B cell (primary cell): ENCODE measurements at regions not wholly inside any gene's neighbourhood (a gene's known extent, or its start where the extent isn't known, plus 50 kb on each side); places are given as distances from the start of the nearest gene placed in this dataset.

Experiments used
- ATAC-seq: fragments of 200-7000 bp; cut with Tn5 transposase; one replicate; pipeline ENCODE4 v1.10.0; 2021; ENCODE audit warnings: low read depth, mild to moderate bottlenecking, moderate number of reproducible peaks, moderate library complexity
- CTCF ChIA-PET: fragments of 350-600 bp; sonication (Branson Sonifier 250); formaldehyde crosslinking; loops from one replicate; lab custom pipeline; 2021; ENCODE audit warnings: antibody characterized with exemption, inconsistent platforms; lab: Charles Lee
- POLR2A ChIA-PET: fragments of 350-600 bp; sonication (Branson Sonifier 250); formaldehyde crosslinking; loops from one replicate; lab custom pipeline; 2021; ENCODE audit warnings: antibody characterized with exemption; lab: Charles Lee
- DNase-seq: peaks from one replicate; pipeline ENCODE4 v3.0.0; 2013
- H2AFZ ChIP-seq: 2 replicates; pipeline ENCODE4 v1.6.1; 2012; ENCODE audit warnings: mild to moderate bottlenecking, low read depth, low read length; ENCODE audit not compliant: insufficient read depth, poor library complexity, severe bottlenecking
- H3K27ac ChIP-seq, 2 donors: 1 replicate in 1 of 2; 2 replicates in 1 of 2; pipeline ENCODE4 v1.5.1; 2012 to 2013; ENCODE audit warnings: low read length in 2 of 2, mild to moderate bottlenecking in 2 of 2, moderate library complexity in 1 of 2
- H3K27me3 ChIP-seq, 4 experiments: fragments of 200-600 bp in 1 of 4; sonication (generic) in 1 of 4; replicated peaks in 1 of 4; 1 replicate in 2 of 4; 2 replicates in 2 of 4; pipeline versions ENCODE4 v1.6.1 to v1.7.0; 2013 to 2016; ENCODE audit warnings: low read length in 3 of 4, mild to moderate bottlenecking in 2 of 4, mixed read lengths in 1 of 4, moderate library complexity in 1 of 4; ENCODE audit not compliant: insufficient read depth in 4 of 4, control insufficient read depth in 3 of 4; ENCODE audit errors: control extremely low read depth in 1 of 4
- H3K36me3 ChIP-seq, 2 experiments: replicated peaks in 1 of 2; 1 replicate in 1 of 2; 2 replicates in 1 of 2; pipeline versions ENCODE4 v1.6.1 to v1.7.1; 2013; ENCODE audit warnings: low read length in 1 of 2; ENCODE audit not compliant: insufficient read depth in 2 of 2, control insufficient read depth in 1 of 2; ENCODE audit errors: control extremely low read depth in 1 of 2, extremely low read depth in 1 of 2
- H3K4me1 ChIP-seq, 2 donors: fragments of 200-600 bp in 1 of 2; sonication (generic) in 1 of 2; 1 replicate in 1 of 2; 2 replicates in 1 of 2; pipeline versions ENCODE4 v1.5.1 to v1.6.1; 2013 to 2017; ENCODE audit warnings: low read length in 2 of 2; ENCODE audit not compliant: control insufficient read depth in 2 of 2, insufficient read depth in 2 of 2
- H3K4me2 ChIP-seq: replicated peaks from 2 replicates; pipeline ENCODE3; 2012; ENCODE audit warnings: mild to moderate bottlenecking, low read depth, low read length; ENCODE audit not compliant: poor library complexity, severe bottlenecking
- H3K4me3 ChIP-seq, 5 experiments: fragments of 200-600 bp in 1 of 5; sonication (generic) in 1 of 5; 1 replicate in 3 of 5; 2 replicates in 2 of 5; pipeline versions ENCODE4 v1.5.1 to v1.7.0; 2011 to 2016; ENCODE audit warnings: low read length in 4 of 5, mild to moderate bottlenecking in 4 of 5, low read depth in 2 of 5, control low read depth in 1 of 5, moderate library complexity in 1 of 5; ENCODE audit not compliant: insufficient read depth in 1 of 5; ENCODE audit errors: control extremely low read depth in 1 of 5, extremely low read depth in 1 of 5
- H3K79me2 ChIP-seq: fragments of 200-600 bp; sonication (generic); one replicate; pipeline ENCODE4 v1.6.0; 2016; ENCODE audit warnings: low read length; ENCODE audit not compliant: control insufficient read depth, insufficient read depth
- H3K9ac ChIP-seq: fragments of 200-600 bp; sonication (generic); 2 replicates; pipeline ENCODE4 v1.6.1; 2017; ENCODE audit warnings: mild to moderate bottlenecking, low read length, moderate library complexity
- H3K9me3 ChIP-seq, 3 donors: one replicate each; pipeline versions ENCODE4 v1.6.1 to v1.7.1; 2013; ENCODE audit warnings: low read length in 2 of 3; ENCODE audit not compliant: control insufficient read depth in 2 of 3, insufficient read depth in 1 of 3; ENCODE audit errors: control extremely low read depth in 1 of 3
- H4K20me1 ChIP-seq: 2 replicates; pipeline ENCODE4 v1.6.0; 2012; ENCODE audit warnings: mild to moderate bottlenecking, low read length; ENCODE audit not compliant: insufficient read depth, control insufficient read depth, poor library complexity, severe bottlenecking
- H3K27ac Mint-ChIP-seq: one replicate; pipeline ENCODE4 v1.8.0; 2021; ENCODE audit warnings: mixed read lengths
- H3K27me3 Mint-ChIP-seq: one replicate; pipeline ENCODE4 v1.8.0; 2021; ENCODE audit warnings: mixed read lengths
- H3K4me1 Mint-ChIP-seq: one replicate; pipeline ENCODE4 v1.8.0; 2021; ENCODE audit warnings: mixed read lengths
- H3K4me3 Mint-ChIP-seq: one replicate; pipeline ENCODE4 v1.8.0; 2021; ENCODE audit warnings: mixed read lengths
- H3K9me3 Mint-ChIP-seq: one replicate; pipeline ENCODE4 v1.8.0; 2022; ENCODE audit warnings: mixed read lengths; ENCODE audit not compliant: insufficient read depth
- CTCF ChIP-seq: fragments of 200-600 bp; IDR thresholded peaks from one replicate; pipeline ENCODE4 v1.8.0; 2022; ENCODE audit warnings: antibody characterized with exemption, mild to moderate bottlenecking
- EZH2 ChIP-seq: IDR thresholded peaks from 2 replicates; pipeline ENCODE4 v1.6.1; 2012; ENCODE audit warnings: borderline replicate concordance, low read depth, mild to moderate bottlenecking, moderate library complexity, low read length; ENCODE audit not compliant: insufficient read depth, poor library complexity, severe bottlenecking
- WGBS: methylation state at CpG from one replicate; pipeline ENCODE4 v1.1.5; 2013; ENCODE audit warnings: missing lambda C conversion rate; ENCODE audit not compliant: insufficient coverage; 5-methylcytosine and 5-hydroxymethylcytosine counted together
- intact Hi-C: fragments of 100-400 bp; cut with micrococcal nuclease; formaldehyde crosslinking; loops from one replicate; pipeline ENCODE4 v1.10.0; 2022

GRCh38 chr1:230536641-230537155 lies 105.6 kb upstream of the COG2 start:
- POLR2A ChIA-PET: no interaction called here
- H2AFZ ChIP-seq: no peak overlapping the region
- H3K9ac ChIP-seq: no peak overlapping the region
- no peak overlapping the region for H3K4me2 ChIP-seq
- H3K4me3 Mint-ChIP-seq: no peak overlapping the region
- H3K79me2 ChIP-seq: no peaks in the 10 kb centered on the region
- peaks cover 7% of the 10 kb centered on the region for H3K9me3 Mint-ChIP-seq
- no peak overlapping the region for H3K27ac Mint-ChIP-seq
- TF ChIP-seq CTCF (no peak), EZH2 (no peak)
- peaks cover 11% of the 10 kb centered on the region for H3K27me3 Mint-ChIP-seq
- CTCF ChIA-PET: no interaction called here
- no peak overlapping the region for H3K4me3 ChIP-seq
- H3K36me3 ChIP-seq: no peaks in the 10 kb centered on the region
- H4K20me1 ChIP-seq: no peaks in the 10 kb centered on the region
- peaks cover 0 to 3% (median 0%) of the 10 kb centered on the region in 4 experiments for H3K27me3 ChIP-seq
- DNase-seq (no peak), ATAC-seq (no peak)
- peaks cover 0 to 5% (median 0%) of the 10 kb centered on the region in 3 donors for H3K9me3 ChIP-seq
- 100% methylated on average over 1 of the region's 1 CpG for WGBS
- H3K27ac ChIP-seq: no peak overlapping the region
- no peaks in the 10 kb centered on the region for H3K4me1 Mint-ChIP-seq
- H3K4me1 ChIP-seq: no peaks in the 10 kb centered on the region
- intact Hi-C loops: no loop called here

- Histone ChIP-seq H3K27ac (no peak overlapping the region), H3K36me3 (no peaks in the 10 kb centered on the region), H3K79me2 (no peaks in the 10 kb centered on the region), H3K4me2 (no peak overlapping the region), H3K4me1 (no peaks in the 10 kb centered on the region), H2AFZ (no peak overlapping the region), H3K27me3 (peaks cover 0 to under 1% (median 0%) of the 10 kb centered on the region in 4 experiments), H3K9ac (no peak overlapping the region), H3K4me3 (no peak overlapping the region), H3K9me3 (peaks cover 0 to 5% (median 0%) of the 10 kb centered on the region in 3 donors), H4K20me1 (no peaks in the 10 kb centered on the region)
- no peak overlapping the region for H3K4me3 Mint-ChIP-seq
- peaks cover 22% of the 10 kb centered on the region for H3K27me3 Mint-ChIP-seq
- TF ChIP-seq CTCF: no peak
- TF ChIP-seq EZH2: no peak
- intact Hi-C loops: no loop called here
- no CpG with 5 or more reads among the region's 2 CpGs for WGBS
- DNase-seq (no peak), ATAC-seq (no peak)
- H3K4me1 Mint-ChIP-seq: no peaks in the 10 kb centered on the region
- CTCF ChIA-PET: no interaction called here
- peaks cover 9% of the 10 kb centered on the region for H3K9me3 Mint-ChIP-seq
- H3K27ac Mint-ChIP-seq: no peak overlapping the region
- POLR2A ChIA-PET: no interaction called here
Observed at GRCh38 chr1:230534224-230534623, 108.1 kb upstream of the COG2 start.
